HG03342 (cell line): ENCODE measurements at regions not wholly inside any gene's neighbourhood (a gene's known extent, or its start where the extent isn't known, plus 50 kb on each side); places are given as distances from the start of the nearest gene placed in this dataset.
"Not testable (repeated sequence)": the region's sequence is repeated elsewhere in the genome, so short reads cannot be mapped to it uniquely, and the experiment has no call there.

Source experiments
- ATAC-seq: cut with Tn5 transposase; IDR thresholded peaks from one replicate; pipeline ENCODE4 v1.9.1; 2021; ENCODE audit warnings: mild to moderate bottlenecking, moderate library complexity; ENCODE audit not compliant: unreplicated experiment

DNA sequence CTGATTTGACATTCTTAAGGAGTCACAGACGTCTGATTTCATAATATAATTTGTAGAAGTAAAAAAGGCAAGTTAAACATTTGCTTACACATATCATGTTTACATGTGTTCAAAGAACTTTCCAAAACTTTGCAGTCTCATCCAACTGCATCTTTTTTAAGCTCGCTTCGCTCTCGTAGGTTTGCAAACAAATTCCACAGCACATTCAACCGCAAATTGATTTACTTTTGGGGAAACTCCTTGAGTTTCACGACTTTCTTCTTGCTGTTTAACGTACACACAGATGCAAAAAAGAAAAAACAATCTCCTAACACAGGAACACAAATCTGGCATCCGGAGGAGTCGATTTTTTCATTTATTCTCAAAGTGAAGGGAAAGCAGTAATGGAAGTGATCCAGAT, 1149.5 kb downstream of the VRK1 start:
- no peak for ATAC-seq

DNA sequence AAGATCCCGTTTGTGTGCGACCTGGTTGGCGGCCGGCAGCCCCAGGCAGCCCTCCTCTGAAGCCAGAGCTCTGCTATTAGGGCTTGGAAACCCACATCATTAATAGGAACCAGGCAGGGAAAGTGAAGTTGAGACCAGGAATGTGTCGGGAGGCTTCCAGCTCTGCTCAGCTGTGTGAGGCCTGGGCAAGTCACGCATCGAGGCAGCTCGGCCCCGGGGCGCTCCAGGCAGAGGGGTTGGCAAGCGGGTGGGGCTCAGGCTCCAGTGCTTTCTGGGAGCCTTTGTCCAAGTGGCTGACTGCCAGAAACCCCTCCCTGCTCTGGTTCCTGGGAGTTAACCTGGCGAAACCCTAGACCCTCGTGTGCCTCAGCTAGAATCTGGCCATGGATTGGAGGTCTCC, 1151.7 kb downstream of the VRK1 start:
- ATAC-seq = no peak

DNA sequence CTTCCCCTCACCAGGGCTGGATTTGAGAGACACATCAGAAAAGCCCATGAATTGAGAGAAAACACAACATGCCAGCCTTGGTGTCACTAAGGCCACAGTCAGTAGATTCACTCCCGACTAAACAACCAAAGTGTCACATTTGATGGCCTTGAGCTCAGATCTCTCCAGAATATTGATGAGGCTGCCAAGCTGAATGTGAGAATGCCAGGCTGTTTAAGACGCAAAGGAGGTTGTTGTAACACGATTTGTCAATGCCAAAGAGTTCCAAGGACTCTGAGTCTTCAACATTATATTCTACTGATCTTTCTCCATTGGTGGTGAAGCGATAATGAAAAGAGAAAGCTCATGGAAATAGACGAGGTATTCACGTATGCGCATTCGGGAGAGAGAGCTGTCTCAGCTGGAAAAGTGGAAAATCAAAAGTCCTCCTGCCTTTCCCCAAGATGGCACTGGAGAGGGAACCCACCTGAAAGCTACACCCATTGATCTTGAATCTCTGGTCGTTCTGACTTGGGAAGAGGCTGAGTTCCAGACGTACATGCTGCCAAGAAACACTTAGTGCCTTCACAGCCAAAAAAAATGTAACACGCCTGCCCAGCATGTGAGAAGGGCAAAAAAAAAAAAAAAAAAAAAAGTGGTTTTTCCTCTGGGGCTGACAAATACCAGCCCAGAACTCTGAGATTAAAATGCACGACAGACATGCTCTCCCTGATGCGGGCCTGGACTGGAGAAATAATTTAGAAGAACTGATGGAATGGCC, 1159.6 kb downstream of the VRK1 start:
- no peak for ATAC-seq

DNA sequence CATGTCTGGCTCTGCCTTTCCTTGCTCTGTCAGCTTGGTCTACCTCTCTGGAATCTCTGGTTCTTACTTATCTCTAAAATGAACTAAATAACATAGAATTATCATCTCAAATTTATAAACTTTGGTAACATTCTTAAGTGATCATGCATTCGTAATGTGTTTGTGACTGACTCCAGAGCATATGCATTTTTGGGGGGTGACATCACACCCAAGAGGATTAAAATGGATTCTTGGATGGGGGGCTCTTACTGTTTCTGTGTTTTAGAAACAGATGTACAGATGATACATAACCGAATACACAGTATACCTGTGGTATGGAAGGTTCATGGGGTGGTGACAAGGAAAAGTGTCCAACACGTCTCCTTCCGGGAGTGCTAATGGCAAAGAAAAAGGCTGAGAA, 1162.1 kb downstream of the VRK1 start:
- ATAC-seq = no peak

DNA sequence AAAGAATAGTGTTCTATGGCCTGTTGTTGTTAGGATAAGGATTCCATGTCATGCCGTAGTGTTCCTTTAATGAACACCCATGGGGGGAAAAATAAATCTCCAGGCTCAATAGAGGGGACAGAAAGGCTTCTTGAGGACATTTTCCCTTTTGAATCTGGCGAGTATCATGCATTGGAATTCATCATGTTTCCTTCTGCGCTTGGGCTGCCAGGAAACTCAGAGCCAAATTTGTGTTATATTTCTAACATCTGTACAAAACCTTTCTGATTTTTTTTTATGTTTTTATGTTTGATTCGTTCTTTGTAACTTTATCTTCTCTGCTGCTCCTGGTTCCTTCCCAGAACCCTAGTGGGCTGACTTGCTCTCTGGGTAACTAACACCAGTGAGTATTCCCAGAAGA, 1163.3 kb downstream of the VRK1 start:
- ATAC-seq = no peak

DNA sequence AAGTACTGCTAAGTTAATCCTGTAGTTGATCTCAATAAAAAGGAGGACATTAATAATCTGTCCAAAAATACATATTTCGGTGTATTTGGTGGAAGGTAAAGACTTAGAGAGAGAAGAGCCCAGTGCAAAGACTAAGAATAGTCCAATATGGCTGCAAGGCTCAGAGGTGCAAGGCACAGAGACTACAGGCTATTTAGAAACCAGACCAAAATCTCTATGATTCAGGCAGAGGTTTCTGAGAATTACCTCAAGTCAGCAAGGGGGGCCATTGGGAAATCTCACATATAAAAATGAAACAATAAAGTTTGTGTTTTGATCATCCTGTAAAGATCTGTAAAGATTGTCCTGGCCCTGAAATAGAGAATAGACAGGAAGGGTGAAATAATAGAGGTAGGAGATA, 1173.0 kb downstream of the VRK1 start:
- ATAC-seq = no peak

DNA sequence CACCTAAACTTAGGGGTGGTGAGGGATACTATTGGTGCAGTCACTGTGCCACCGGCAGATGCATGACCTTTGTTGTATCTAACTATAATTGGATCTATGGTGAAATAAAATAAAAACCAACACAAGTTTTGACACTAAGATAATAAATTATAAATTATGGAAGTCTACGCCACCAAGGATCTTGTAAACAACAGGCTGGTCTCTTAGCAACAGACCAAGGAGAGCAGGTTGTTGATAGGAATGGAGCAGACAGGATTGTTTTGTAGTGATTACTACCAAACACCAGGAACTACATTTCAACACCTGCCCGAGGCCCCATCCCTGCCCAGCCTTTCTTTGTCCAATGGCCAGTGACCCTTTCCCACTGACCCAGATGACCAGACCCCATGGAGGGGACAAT, 1178.0 kb downstream of the VRK1 start:
- ATAC-seq = no peak

DNA sequence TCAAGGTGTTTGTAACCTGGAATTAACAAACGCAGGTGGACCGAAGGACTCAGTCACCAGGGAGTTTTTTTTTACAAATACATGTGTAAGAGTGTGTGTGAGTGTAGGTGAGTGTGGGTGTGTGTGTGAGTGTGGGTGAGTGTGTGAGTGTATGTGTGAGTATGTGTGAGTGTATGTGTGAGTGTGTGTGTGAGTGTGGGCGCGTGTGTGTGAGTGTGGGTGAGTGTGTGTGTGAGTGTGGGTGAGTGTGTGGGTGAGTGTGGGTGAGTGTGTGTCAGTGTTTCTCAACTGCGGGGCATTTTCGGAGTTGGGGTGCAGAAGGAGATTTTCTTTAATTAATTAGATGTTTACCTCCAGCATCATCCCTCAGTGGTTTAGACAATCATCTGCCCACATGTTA, 1178.8 kb downstream of the VRK1 start:
- ATAC-seq = no peak

DNA sequence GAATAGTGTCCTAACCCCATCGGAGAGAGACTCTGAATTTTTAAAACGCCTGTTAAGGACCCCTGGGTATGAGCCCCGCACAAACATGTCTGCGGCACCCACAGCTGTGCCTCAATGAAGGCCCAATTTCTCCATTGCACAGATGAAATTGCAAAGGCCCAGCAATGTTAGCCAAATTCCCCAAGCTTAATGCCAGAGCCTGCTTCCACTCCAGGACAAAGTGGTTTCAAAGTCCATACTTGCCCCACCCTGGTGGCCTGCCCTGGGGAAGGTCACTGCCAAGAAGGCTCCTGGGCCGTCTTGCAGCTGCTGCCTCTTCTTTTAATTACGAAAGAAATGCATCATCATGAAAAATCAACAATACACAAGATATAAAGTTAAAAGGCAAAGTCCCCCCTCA, 1179.7 kb downstream of the VRK1 start:
- ATAC-seq = no peak

DNA sequence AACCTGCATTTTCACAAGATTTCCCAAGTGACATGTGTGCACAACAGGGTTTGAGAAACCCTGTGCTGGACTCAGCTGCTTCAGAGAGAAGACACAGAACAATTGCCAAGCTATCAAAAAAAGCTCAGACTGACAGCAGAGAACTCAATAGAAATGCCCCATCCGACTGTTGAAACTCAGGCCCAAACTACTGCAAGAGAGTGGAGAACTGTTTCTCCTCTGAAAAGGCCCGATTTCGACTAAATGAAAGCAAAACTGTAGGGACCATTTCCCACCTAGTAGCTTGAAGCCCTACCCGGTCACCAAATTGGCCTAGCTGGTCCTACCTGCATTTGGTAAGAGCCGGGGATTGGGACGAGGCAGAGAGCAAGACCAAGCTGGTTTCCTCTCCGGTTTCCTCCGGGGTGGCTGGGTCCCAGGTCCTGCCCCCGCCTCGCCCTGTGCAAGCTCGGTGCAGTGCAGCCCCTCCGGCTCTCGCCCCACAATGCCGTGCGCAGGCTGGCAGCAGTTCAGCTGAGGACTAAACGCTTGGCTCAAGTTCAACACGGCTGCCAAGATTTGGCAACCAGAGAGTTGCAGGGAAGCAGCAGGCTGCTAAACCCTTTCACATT, 1180.6 kb downstream of the VRK1 start:
- ATAC-seq = no peak

DNA sequence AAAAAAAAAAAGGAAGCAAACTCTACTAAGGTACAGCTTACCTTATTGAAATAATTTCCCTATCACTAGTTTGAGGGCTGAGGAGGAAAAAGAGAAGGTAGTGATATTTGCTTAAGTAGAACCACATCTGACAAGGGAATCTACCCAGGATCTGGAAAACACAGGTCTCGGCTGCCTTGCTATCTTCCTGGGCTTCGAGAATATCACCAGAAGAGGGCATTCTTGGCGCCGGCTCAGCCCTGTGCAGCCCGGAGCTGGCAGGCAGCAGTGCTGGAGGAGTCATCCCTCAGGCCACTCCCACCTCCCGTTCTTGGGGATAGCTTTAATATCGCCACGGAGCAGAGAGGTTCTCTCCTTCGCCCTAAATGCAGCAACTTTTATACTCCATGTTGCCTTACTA, 1181.2 kb downstream of the VRK1 start:
- no peak for ATAC-seq

DNA sequence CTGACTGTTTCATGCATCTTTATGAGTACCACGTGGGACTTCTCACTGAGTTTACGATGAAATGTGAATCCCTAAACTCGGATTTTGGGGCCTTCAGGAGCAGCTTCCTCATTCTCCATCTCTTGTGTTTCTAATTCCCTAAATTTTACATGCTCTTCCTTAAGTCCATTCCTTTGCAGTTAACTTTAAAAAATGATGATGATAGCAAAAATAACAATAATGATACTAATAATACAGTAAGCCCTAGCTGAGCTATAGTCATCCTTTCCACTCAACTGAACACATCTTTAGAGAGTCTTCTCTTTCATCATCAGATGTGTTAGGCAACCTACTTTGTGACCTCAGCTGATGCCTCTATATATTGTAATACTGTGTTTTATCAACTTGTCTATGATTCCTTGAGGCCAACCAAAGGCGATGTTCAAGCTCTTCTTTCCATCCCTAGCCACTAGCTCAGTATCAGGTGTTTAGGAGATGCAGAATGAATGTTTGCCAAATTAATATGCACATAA, 1196.4 kb downstream of the VRK1 start:
- ATAC-seq = no peak

DNA sequence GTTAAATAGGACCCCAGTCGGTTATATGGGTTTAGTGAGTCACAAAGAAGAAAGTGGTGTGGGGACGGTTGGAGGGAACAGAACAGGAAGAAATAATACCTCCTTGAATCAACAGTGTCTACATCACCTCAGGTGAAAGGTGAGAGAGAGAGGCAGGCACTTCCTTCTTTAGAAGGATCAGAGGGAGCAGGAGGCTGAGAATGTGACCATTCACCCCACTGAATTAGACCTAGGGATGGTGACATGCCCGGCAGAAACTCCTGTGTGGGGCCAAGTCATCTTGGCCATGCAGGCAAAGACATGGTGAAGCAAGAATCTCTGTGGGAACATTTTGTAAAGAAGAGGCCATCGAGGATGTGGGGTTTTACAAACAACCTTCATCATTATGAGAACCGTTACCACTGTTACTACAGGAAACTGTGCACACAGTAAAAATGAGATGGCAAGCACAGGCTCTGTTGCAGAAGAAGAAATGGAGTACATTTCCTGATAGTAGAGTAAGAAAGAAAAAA, 1196.9 kb downstream of the VRK1 start:
- ATAC-seq = no peak

DNA sequence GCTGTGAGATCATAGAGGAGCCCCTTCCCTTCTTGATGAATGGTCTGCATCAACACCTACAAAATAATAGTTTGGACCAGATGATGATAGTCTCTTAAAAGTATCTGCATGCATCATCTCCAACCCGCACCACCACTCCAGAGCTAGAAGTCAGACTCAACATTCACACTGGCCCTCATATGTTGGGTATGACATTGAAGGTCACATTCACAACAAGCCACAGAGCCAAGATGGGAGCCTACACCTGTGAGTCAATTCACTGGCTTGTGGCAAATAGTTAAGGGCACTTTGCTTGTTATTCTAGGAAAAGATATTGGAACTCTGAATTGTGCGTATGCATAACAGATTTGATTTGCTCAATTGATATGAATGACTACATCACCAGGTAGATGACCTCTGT, 1197.9 kb downstream of the VRK1 start:
- ATAC-seq = no peak

DNA sequence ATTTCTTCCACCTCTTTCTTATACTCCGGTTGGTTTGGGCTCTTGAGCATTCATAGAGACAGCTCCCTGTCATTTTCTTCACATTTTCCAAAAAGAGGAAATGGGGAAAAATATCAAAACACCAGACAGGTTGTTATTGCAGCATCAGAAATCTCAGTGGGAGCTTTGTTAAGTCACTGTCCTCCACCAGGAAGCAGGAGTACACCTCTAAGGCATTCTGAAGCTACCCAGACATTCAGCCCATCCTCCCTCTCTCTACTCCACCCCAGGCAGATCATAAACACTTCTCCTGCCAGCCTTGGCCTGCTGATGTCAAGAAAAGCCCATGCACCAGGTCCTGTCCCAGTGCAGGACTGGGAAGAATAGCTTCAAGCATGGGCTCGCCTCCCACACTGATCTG, 1198.3 kb downstream of the VRK1 start:
- ATAC-seq = no peak

DNA sequence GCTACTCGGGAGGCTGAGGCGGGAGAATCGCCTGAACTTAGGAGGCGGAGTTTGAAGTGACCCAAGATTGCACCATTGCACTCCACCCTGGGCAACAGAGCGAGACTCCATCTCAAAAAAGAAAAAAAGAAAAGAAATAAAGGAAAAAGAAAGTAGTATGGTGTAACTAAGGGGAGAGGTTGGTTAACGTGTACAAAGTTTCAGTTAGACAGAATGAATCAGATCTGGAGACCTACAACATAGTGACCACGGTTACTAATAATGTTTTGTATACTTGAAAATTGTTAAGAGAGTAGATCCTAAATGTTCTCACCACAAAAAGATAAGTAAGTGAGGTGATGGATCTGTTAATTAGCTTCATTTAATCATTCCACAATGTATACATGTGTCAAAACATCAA, 1208.8 kb downstream of the VRK1 start:
- no peak for ATAC-seq

DNA sequence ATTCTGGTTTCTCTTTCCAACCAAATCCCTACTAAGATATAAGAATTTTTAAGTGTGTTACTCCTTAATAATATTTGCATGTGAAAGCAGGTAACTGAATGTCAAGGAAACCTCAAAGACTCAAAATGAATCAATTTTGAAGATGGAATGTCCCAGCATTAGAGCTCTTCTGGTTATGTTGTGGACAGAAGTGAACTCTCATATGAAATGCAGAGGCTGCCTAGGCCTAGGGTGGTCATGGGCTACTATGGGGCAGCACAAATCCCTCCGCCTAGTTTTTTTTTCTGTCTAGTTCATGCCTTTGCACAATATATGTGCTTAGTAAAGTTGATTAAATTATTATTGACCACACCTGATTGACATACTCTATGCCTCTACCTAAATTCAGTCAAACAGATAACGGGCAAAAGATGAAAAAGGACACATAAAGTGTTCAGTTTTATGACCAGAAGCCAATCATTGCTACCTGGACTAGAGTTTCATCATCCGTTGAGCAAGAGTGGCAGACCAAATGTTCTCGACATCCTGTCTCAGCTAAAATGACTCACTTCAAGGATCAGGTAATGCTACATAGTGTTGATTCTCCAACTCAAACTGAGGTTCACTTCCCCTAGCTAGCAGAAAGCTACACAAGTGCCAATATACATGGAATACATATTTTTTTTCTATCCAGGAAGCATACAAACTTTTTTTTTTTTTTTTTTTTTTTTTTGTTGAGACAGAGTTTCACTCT, 1211.4 kb downstream of the VRK1 start:
- ATAC-seq = no peak

DNA sequence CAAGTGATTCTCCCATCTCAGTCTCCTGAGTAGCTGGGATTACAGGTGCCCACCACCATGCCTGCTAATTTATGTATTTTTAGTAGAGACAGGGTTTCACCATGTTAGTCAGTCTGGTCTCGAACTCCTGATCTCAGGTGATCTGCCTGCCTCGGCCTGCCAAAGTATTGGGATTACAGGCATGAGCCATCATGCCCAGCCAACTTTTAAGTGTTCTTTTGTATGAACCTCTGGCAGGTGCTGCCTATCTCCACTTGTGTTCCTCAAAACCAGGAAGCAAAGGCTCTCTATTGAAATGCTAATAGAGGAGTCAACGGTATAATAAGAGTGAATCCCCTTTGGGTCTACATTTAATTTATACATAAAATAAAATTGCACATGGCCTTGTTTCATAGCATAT, 1212.0 kb downstream of the VRK1 start:
- not testable (repeated sequence) for ATAC-seq

DNA sequence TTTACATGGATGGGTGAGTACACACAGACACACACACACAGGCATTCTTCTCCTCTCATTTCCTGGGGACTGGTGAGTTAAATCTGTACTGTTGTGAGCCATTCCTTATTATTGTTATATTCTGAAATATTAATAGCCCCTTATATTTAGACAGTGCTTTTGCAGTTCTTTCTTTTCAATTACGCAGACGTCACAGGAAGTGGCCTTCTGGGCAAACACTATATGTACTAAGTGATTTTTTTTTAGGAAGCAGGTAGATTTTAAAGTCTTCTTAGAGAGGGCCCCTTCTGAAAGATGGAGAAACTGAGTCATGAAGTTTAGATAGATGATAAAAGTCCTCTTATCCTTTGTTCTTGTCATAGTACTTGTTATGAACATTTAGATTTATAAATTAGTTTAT, 1213.6 kb downstream of the VRK1 start:
- no peak for ATAC-seq

DNA sequence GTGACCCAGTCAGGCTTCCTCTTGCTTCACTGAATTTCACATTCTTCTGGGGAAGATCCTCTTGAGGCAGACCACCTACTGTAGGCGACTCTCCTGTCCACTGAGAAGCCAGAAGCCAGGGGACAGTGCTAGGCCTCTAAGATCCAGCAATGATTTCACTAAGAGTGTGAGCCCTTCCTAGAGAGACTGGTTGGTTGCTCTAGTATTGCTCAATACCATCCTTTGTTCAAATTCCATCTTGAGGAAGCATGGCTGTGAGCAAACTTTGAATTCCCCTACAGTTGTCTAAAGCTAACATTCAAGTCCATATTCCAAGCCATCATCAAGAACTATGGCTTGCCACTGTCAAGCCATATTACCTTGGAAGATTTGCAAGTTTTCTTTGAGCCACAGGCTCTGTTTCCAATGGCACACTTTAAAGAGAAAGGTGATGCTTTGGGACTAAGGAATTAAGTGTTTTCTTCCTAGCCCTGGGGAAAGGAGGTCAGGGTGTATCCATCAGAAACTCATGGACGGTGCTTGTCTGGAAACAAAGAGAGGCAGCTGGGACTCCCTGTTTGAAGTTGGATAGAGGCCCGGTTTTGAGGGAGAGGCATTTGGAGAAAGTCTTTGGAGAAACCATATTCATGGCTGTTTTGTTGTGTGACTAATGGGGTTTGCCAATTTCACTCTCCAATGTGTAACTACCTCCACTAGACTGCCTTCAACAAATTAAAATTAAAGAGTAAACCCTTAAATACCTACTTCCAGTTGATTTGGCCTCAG, 1217.9 kb downstream of the VRK1 start:
- no peak for ATAC-seq

DNA sequence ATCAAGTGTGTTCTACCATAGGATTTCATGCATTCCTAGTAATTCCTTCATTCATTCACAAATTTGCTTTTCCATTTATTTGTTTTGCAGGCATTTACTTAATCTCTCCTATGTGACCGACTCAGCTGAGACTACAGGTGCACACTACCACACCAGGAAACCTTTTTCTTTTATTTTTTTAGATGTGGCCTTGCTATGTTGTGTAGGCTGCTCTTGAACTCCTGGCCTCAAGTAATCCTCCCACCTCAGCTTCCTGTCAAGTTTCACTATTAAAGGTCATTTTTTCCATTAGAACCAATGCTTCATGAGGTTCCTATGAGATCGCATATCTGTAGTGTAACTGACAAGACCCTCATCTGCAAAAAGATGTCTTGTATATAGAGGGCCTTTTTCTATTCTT, 1218.7 kb downstream of the VRK1 start:
- ATAC-seq = no peak
